ENCODE measurements at regions not wholly inside any gene's neighbourhood (a gene's known extent, or its start where the extent isn't known, plus 50 kb on each side); places are given as distances from the start of the nearest gene placed in this dataset.
A peak's percentile ranks its signal among the peaks of the same experiment; 100 is the strongest.

GRCh38 chr9:107665057-107665456, 175.5 kb upstream of the KLF4 start:
- DNase-seq (ENCODE audit: low read depth in 2 of 2), result no peak

- no peak for DNase-seq (ENCODE audit: low read depth in 2 of 2)
These were observed 171.4 kb upstream of the KLF4 start for GRCh38 chr9:107660976-107661375.

GRCh38 chr9:107653263-107653821, 163.8 kb upstream of the KLF4 start:
- no peak for DNase-seq (ENCODE audit: low read depth in 2 of 2)

- no peak for DNase-seq (ENCODE audit: low read depth in 2 of 2)
These were observed 161.4 kb upstream of the KLF4 start for GRCh38 chr9:107650995-107651394.

GRCh38 chr9:107650321-107650720, 160.8 kb upstream of the KLF4 start:
- no peak for DNase-seq (ENCODE audit: low read depth in 2 of 2)

GRCh38 chr9:107648153-107648715, 158.7 kb upstream of the KLF4 start:
- no peak for DNase-seq (ENCODE audit: low read depth in 2 of 2)

- no peak for DNase-seq (ENCODE audit: low read depth in 2 of 2)
These were observed 158.0 kb upstream of the KLF4 start for GRCh38 chr9:107647611-107648010.

- no peak for DNase-seq (ENCODE audit: low read depth in 2 of 2)
These were observed 157.6 kb upstream of the KLF4 start for GRCh38 chr9:107647141-107647540.

- DNase-seq (ENCODE audit: low read depth in 2 of 2), result no peak
These were observed 155.9 kb upstream of the KLF4 start for GRCh38 chr9:107645464-107645833.

GRCh38 chr9:107644733-107645463, 155.3 kb upstream of the KLF4 start:
- DNase-seq (ENCODE audit: low read depth in 2 of 2), result peak; percentile 78 to 81

- peak in 1 of 2 donors; percentile 6 for DNase-seq (ENCODE audit: low read depth in 2 of 2)
These were observed 149.9 kb upstream of the KLF4 start for GRCh38 chr9:107639426-107639825.

- peak in 1 of 2 donors; percentile 74 for DNase-seq (ENCODE audit: low read depth in 2 of 2)
These were observed 149.1 kb upstream of the KLF4 start for GRCh38 chr9:107638521-107639310.

GRCh38 chr9:107637421-107638420, 148.2 kb upstream of the KLF4 start:
- DNase-seq (ENCODE audit: low read depth in 2 of 2), result peak; percentile 98 to 100

GRCh38 chr9:107636571-107637381, 147.2 kb upstream of the KLF4 start:
- peak in 1 of 2 donors; percentile 12 for DNase-seq (ENCODE audit: low read depth in 2 of 2)

- no peak for DNase-seq (ENCODE audit: low read depth in 2 of 2)
These were observed 146.2 kb upstream of the KLF4 start for GRCh38 chr9:107635803-107636174.

GRCh38 chr9:107635101-107635802, 145.7 kb upstream of the KLF4 start:
- DNase-seq (ENCODE audit: low read depth in 2 of 2), result no peak

- no peak for DNase-seq (ENCODE audit: low read depth in 2 of 2)
These were observed 143.8 kb upstream of the KLF4 start for GRCh38 chr9:107633406-107633805.

GRCh38 chr9:107632661-107633060, 143.1 kb upstream of the KLF4 start:
- no peak for DNase-seq (ENCODE audit: low read depth in 2 of 2)

GRCh38 chr9:107632216-107632615, 142.6 kb upstream of the KLF4 start:
- DNase-seq (ENCODE audit: low read depth in 2 of 2), result no peak

GRCh38 chr9:107631788-107632187, 142.2 kb upstream of the KLF4 start:
- DNase-seq (ENCODE audit: low read depth in 2 of 2), result no peak

Data from dermis microvascular lymphatic vessel endothelial cell (primary cell).